Nucleus accumbens (tissue), 56 donors: ENCODE measurements at regions not wholly inside any gene's neighbourhood (a gene's known extent, or its start where the extent isn't known, plus 50 kb on each side); places are given as distances from the start of the nearest gene placed in this dataset.

Source experiments
- DNase-seq, 56 donors: peaks; one replicate each; lab custom pipeline; 2025; lab: John Stamatoyannopoulos, UW

DNA sequence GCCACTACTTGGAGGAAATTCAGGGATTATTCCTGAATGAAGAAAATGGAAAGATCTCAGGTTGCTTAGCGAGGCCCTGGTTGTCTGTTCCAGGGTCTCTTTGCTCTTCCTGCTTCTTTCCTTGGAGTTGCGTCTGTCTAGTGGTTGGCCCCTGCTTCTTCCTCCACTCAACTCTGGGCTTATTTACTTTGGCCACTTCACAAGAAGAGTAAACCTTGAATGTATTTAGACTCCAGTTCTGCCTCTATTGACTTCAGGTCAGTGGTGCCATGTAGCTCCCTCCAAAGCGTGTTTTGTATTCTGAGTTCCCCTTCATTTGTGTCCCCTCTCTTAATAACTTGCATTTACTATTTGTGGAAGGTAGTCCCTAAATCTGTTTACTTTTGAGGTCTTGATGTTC is 456.5 kb downstream of the UTRN start:
- no peak for DNase-seq

DNA sequence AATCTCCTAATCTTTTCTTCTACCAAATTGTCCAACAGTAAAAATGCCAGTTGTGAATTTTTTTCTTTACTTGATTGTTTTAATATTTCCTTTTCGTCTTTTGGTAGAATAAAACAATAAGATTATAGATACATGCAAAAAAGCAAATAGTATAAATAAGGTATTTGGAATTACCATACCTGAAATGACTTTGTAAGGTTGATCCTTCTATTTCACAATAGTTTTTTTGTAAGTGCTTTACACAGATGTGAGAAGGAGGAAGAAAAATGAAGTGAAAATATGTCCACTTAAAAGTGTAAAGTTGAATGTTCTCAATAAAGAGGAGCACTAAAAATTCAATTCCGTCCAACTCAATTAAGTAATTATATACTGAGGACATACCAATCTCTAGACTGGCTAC is 457.6 kb downstream of the UTRN start:
- no peak for DNase-seq

DNA sequence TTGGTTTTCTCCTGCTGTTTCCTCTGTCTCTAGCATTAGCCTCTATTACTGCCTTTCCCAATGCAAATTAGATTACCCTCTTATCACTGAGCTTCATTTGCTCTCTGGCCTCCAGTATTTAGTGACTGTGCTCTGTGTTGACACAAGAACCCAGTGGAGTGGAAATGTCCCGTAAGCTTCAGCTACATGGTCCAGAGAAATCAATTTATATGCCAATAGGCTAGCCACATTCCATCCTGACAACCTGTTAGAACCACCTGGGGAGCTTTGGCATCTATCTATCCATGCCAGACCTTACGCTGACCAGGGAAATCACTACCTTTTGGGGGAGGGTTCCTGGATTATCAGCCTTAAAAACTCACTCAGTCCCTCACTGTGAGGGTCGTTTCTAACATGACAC is 459.6 kb downstream of the UTRN start:
- DNase-seq: no peak

DNA sequence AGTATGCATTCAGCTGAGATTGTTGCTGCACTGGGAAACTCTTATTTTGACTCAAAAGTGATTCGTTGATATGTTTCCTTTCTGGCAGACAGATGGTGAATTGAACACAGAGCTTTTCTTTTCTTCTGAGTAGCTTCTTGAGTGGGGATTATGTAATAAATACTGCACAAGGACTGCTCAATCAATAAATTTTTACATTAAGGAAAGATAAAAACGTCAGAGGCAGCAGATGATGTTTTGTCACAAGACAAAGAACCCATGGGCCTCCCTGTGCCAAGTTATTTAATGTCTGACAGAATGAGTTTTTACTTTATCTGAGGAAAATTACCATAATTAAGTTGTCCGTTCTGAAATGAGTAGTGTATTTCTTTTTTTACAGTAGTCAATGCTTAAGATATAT is 460.3 kb downstream of the UTRN start:
- DNase-seq: no peak

DNA sequence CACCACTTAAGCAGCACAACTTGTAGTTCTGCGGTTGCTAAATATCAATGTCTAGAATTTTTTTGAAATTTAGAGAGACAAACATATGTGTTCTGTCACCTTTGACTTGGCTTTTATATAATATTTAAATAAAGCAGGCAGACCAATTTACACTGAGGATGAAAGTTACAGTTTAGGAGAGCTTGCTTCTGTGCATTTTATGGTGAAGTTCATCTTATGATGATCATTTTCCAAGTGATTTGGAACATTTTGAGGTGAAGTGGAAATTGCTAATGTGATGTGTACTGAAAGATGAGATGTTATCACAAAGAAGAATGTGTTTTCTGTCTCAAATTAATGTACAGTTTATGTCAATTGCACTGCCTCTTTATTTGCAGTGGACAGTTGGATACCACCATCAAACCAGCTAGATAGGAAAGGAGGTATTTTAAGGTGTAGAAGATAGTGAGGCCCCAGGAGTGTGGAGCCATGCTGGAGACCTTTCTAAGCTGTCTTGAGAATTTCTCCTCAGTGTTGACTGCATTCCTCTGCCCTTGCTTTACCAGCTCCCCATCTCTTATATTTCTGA is 461.9 kb downstream of the UTRN start:
- no peak for DNase-seq

- no peak for DNase-seq
Observed at GRCh38 chr6:144749263-144749662, 464.1 kb downstream of the UTRN start.

DNA sequence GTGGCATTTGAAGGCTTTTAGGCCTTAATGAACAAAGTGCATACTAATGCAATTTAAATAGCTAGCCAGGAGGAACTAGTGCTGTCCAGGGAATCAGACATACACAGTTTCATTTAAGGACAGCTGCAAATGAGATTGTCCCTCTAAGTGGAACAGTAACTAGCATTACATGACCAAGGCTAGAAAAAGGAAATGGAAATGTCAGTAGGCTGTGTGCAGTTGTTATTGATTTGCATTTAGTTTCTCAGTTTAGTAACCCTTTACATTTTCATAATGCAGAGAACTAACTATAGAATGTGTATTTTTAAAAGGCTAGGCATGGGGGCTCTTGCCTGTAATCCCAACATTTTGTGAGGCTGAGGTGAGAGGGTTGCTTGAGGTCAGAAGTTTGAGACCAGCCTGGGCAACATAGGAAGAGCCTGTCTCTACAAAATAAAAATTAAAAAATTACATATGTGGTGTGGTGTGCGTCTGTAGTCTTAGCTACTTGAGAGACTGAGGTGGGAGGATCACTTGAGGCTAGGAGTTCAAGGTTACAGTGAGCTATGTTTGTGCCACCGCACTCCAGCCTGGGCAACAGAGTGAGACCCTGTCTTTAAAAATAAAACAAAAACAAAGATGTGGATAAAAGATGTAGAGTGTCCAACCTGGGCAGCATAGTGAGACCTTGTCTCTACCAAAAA is 468.0 kb downstream of the UTRN start:
- DNase-seq: no peak

DNA sequence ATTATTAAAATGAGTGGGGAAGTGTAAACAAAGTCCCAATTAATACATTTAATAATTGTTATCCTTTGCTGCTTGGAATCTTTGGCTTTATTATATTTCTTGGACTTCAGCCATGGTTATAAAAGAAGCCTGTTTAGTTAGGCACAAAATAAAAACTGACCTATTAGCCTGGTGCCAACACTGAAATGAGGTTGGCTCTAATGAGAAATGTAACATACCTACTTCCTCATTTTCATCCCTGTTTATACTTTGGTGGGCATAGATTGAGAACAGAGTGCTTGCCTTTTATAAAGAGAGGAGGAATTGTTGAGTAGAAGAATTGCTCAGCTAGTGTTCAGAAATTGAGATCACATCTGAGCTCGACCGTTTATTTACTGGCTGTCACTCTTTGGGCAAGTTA is 471.3 kb downstream of the UTRN start:
- no peak for DNase-seq

DNA sequence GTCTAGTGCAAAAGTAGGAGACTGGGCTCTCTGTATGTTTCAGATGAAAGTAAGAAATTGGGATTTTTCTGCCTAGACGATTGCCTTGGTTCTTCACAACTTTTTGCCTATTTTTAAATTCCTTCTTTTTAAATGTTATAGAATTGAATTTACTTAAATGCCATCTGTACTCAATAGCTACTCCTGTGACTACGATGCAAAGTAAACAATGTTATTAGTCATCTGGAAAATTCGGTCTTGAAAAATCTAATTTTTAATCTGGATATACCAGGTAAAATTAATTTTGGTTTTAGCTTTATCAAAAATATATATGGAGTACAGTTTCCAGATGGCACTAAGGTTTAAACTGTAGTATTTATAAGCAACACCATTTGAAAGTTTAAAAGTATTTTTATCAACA is 472.2 kb downstream of the UTRN start:
- DNase-seq: no peak

DNA sequence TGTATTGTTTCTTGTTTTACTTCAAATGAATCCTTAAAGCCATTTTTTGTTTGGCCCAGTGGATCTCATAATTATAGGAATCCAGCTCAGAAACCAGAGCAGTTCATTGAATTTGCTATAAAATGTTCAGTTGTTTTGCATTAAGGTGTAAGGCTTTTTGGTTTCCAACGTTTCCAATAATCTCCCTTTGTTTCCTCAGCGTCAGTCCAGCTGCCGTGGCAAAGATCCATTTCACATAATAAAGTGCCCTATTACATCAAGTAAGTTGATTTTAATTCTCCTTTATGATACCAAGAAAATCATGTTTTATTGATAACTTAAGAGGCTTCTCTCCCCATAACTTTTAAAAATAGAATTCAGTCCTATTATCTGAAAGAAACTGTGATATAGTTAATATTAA is 472.6 kb downstream of the UTRN start:
- no peak for DNase-seq

GRCh38 chr6:144758602-144759001 is 473.5 kb downstream of the UTRN start:
- no peak for DNase-seq

DNA sequence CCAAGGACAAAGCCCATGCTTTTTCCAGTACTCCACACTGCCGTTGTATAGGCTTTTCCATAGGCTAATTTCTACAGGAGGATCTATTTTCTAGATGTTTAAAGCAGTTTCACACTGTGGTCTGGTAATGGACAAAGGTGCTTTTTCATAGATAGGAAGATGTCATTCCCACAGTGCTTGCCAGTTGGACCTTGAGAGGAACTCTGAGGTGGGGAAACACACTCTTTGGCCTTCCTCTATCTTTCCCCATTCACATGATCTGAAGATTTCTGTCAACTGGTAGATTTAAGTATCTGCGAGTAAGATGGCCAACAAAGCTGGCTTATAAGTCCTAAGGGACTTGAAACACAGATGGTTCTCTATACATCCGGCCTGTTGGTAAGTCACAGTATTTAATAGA is 477.3 kb downstream of the UTRN start:
- DNase-seq: no peak

- DNase-seq: no peak
Observed at GRCh38 chr6:144767051-144767450, 481.9 kb downstream of the UTRN start.

DNA sequence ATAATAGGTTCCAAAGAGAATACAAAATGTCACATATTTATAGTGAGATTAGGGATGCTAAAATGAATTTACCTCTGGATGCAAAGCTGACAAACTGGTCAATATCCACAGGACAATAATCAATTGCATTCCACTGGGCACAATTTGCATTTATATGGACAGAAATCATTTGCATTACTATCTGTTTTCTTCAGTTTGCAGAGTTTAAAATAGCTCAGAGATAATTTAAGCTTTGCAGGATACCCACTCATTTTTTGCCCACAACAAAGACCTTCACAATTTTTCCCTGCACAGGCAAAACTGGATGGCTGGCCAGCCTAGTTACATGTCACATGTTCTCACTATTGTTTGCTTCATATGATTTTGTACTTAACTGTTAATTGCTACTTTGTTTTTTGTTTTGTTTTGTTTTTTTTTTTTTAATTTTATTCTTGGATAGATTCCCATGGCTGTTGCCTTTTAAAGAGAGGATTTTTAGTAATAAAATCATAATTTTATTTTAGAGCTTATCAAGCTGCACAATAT is 483.5 kb downstream of the UTRN start:
- no peak for DNase-seq

DNA sequence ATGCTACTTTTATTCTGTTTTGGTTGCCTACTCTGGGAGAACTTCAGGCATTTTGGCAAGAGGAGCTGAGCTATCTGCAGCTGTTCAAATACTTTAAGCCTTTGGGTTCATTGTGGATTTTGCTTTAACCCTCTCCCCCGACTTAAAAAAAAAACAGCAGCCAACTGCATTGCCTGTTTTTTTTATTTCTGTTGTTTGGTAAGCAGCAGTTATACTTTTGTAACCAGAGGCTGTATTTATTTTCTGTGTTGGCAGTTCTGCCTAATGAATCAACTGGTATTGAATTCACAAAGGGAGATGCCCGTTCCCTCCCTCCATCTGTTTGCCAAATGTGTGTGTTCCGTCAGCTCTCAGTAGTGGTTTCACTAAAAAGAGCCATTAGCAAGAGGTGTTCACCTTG is 484.0 kb downstream of the UTRN start:
- DNase-seq: no peak

DNA sequence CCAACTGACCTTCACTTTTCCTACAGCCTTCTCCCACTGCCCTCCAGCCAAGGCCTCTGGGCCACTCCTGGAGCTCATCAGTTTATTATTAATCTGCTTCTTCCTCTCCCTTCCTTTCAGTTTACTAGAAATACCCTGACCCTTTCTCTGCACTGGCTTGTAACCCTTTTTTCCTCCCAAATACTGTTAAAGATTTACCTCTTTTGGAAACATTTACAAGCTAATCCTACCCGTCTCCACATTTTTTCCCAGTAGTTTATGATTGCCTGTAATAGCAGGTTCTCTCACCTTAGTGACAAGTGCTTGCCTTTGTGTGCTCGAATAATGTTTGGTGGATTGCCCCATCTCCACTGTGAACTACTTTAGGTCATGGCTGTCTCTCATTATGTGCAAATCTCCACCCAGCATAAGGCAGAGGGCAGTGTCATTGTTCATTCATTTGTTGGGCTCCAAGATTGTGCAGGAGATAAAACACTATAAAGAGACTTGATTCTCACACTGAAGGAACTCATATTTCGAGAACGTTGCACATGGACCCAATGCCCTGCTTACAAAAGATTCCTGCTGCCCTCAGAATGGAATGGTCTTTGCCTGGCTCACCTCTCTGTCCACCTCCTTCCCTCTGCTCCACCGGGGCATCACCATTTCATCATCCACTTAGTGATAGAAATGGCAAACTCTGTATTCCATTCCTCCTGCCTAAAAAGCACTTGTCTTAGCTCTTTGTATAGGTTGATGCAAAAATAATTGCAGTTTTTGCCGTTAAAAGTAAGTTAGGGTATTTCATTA is 491.1 kb downstream of the UTRN start:
- DNase-seq: no peak

GRCh38 chr6:144777249-144777648 is 492.1 kb downstream of the UTRN start:
- no peak for DNase-seq

GRCh38 chr6:144778056-144778455 is 492.9 kb downstream of the UTRN start:
- DNase-seq: no peak

- DNase-seq: peak in 1 of 56 donors; percentile 15
Observed at GRCh38 chr6:144778773-144779492, 493.8 kb downstream of the UTRN start.

- DNase-seq: no peak
Observed at GRCh38 chr6:144781836-144782235, 496.7 kb downstream of the UTRN start.

- peak in 2 of 56 donors; percentile 13 to 20 for DNase-seq
Observed at GRCh38 chr6:144782634-144783033, 497.5 kb downstream of the UTRN start.
